ENCODE measurements at regions not wholly inside any gene's neighbourhood (a gene's known extent, or its start where the extent isn't known, plus 50 kb on each side); places are given as distances from the start of the nearest gene placed in this dataset.

GRCh38 chr6:22880686-22881433 lies 311.5 kb downstream of the HDGFL1 start:
- TF ChIP-seq, protein P1, sequence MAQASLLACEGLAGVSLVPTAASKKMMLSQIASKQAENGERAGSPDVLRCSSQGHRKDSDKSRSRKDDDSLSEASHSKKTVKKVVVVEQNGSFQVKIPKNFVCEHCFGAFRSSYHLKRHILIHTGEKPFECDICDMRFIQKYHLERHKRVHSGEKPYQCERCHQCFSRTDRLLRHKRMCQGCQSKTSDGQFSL (CRISPR knock-in tag; IDR thresholded peaks at IDR 0.05): no peak
- TF ChIP-seq KAT7 (CRISPR knock-in tag; IDR thresholded peaks at IDR 0.05; ENCODE audit: borderline replicate concordance): no peak
- no peak for TF ChIP-seq IRF2 (CRISPR knock-in tag; IDR thresholded peaks at IDR 0.05)
- TF ChIP-seq, protein P2, sequence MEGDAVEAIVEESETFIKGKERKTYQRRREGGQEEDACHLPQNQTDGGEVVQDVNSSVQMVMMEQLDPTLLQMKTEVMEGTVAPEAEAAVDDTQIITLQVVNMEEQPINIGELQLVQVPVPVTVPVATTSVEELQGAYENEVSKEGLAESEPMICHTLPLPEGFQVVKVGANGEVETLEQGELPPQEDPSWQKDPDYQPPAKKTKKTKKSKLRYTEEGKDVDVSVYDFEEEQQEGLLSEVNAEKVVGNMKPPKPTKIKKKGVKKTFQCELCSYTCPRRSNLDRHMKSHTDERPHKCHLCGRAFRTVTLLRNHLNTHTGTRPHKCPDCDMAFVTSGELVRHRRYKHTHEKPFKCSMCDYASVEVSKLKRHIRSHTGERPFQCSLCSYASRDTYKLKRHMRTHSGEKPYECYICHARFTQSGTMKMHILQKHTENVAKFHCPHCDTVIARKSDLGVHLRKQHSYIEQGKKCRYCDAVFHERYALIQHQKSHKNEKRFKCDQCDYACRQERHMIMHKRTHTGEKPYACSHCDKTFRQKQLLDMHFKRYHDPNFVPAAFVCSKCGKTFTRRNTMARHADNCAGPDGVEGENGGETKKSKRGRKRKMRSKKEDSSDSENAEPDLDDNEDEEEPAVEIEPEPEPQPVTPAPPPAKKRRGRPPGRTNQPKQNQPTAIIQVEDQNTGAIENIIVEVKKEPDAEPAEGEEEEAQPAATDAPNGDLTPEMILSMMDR (CRISPR knock-in tag; IDR thresholded peaks at IDR 0.05): no peak
- no peak for TF ChIP-seq FOXP4 (CRISPR knock-in tag; IDR thresholded peaks at IDR 0.05)
- TF ChIP-seq STAT5B (CRISPR knock-in tag; IDR thresholded peaks at IDR 0.05): no peak
- TF ChIP-seq, protein P3, sequence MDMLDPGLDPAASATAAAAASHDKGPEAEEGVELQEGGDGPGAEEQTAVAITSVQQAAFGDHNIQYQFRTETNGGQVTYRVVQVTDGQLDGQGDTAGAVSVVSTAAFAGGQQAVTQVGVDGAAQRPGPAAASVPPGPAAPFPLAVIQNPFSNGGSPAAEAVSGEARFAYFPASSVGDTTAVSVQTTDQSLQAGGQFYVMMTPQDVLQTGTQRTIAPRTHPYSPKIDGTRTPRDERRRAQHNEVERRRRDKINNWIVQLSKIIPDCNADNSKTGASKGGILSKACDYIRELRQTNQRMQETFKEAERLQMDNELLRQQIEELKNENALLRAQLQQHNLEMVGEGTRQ (IDR thresholded peaks at IDR 0.05; ENCODE audit: low read depth, low read length): no peak
- TF ChIP-seq, protein P3 (CRISPR knock-in tag; IDR thresholded peaks at IDR 0.05; ENCODE audit: borderline replicate concordance): no peak
- TF ChIP-seq ZMYM2 (CRISPR knock-in tag; IDR thresholded peaks at IDR 0.05): no peak
- TF ChIP-seq EZH2 (conservative IDR thresholded peaks at IDR 0.05; ENCODE audit: low read depth, low read length): no peak

Data from HepG2 (cell line).